ENCODE measurements at regions not wholly inside any gene's neighbourhood (a gene's known extent, or its start where the extent isn't known, plus 50 kb on each side); places are given as distances from the start of the nearest gene placed in this dataset.

DNA sequence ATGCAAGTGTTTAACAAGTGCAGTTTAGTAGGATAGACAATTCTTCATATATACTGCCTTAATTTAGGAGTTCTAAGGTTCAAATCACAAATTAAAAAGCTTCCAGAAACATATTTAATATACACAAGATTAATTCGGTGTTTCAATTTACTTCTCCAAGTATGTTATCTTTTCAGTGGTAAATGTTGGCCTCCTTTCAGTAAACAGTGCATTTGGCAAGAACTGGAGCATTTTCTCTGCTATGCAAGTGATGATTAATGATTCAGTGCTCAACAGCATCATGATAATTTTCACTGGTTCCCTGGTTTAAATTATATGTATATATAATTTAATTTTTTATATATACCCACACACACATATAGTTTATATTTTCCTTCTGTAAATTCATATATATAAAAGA, 541.7 kb downstream of the EFNA5 start:
- DNase-seq = no peak

GRCh38 chr5:107127878-107128277, 542.9 kb downstream of the EFNA5 start:
- DNase-seq = no peak

- no peak for DNase-seq
These were observed 544.4 kb downstream of the EFNA5 start for GRCh38 chr5:107126341-107126740.

DNA sequence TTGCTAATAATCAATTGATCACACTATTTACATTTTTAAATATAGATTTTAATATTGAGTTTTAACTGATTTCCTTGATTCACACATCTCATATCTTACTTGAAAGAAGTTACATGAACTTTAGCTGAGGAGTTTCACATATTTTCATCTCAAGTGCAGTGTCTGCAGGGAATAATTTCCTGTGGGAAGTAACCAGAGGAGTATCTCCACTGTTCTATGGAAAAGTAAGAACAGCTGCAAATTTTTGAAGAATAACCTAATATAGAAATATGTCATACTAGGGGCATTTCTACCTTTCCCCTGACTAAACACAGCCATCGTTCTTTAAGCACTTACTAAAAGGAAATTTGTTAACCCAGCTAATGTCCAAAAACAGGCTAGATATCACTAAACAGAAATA, 546.4 kb downstream of the EFNA5 start:
- no peak for DNase-seq

DNA sequence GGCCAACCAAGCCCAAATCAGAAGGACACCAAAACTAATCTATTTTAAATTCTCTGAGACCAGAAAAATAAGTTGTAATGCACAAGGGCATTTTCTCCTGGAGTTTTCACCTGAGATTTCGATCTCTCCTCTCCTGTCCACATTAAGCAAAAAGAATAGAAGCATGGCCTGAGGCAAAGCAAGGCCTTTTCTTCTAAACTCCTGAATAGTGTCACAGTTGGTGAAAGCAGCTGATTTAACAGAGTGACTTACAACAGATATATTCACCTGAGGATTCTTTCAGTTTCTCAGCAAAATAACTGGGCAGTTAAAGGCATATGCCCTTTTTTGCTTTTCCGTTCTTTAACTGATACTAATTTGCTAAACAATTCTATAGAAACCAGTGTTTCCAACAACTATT, 547.7 kb downstream of the EFNA5 start:
- DNase-seq = no peak

DNA sequence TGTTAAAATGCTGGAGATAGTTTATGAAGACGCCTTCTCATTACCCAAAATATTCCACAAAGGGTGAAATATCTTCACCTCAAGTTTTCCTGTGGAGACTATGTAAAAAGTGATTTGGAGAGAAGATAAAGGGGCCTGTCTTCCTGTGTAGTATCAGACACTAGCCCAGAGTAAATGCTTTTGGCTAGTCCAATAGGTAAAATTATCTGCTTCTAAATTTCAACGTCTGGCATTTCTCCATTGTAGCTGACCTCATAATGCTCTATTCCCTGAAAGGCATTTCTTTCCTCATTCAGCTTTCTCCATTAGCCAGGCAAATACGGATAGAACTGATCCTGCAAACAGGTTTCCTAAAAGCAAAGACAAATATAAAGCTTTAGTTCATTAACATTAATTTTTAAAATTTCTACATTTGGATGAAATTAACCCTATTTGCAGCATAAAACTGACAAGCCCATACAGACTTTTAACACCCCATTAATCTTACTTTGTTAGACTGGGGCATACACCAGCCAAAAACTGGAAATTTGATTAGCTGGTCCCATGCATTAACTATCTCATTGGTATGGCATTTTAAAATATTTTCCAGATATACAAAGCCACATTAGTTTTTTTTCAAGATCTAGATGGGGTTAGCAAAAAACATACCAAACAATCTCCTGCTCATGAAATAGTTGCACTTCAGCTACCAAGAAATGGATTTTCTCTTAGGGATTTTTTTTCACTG, 548.8 kb downstream of the EFNA5 start:
- DNase-seq = no peak

DNA sequence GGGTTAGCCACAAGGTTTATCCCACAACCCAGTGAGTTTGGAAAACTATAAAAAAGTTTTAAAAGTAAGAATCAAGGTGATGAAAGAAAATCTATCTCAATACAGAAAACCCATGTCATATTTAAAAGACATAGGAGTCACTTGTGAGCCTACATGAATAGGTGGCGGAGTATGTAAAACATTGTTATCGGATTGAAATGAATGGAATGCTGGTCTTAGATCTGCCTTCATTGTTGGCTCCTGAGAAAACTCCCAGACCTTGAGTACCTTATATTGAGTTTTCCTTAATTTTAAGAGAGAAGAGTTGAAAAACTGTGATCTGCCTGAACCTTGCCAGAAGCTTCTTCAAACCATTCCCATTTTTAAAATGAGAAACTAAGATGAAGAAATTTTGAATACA, 551.1 kb downstream of the EFNA5 start:
- no peak for DNase-seq

DNA sequence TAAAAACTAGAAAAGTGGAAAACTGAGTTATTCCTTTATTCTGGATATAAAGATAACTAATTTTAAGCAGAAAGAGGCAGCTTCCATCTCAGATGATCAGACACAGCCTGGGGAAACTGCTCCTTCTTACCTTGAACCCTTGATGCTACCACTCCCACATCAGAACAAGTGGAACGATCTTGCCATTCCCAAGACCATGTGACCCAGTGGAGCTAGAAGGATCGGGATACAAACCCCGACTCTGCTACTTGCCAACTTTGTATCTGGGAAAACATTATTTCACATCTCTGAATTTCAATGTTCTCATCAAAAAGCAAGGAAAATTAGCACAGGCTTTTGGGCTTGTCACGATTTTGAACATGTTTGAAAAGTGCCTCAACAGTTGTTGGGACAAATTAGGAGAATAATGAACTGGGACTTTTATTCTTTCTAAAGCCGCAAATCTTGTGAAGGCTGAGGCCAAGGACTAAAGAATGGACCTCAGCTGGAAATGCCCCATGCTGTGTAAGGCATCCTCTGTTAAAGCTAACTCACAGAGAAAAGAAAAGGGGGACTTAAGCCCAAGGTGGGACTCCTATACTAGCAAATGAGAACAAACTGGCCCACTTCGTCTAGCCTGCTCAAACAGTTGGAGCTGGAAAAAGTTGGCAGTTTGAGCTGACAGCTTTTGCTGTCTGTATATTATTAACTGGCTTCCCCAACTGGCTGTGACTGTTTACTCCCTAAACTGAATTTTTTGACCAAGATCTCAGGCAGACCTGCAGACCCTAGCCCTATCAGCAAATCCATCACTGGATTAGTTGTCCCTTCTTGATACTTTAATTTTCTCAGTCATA, 552.3 kb downstream of the EFNA5 start:
- no peak for DNase-seq

DNA sequence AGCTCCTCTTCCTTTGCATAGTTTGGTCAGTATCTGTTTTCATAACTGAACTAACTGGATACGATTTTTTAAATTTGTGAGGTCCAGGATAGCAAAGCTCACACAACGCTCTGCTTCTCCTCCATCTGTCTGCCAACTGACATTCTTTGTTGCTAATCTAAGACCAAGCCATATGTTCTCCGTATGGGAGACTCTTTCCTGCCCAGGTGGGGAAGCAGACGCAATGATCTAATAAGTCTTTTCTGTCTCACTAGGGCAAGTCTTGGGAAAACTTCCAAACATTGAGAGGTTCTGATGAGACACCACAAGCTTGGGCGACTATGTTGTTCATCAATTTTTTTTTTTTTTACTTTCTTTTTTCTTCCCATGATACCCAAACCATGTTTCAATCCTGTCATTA, 558.5 kb downstream of the EFNA5 start:
- no peak for DNase-seq

- DNase-seq = no peak
These were observed 566.4 kb downstream of the EFNA5 start for GRCh38 chr5:107104040-107104995.

- no peak for DNase-seq
These were observed 567.2 kb downstream of the EFNA5 start for GRCh38 chr5:107103522-107103921.

- no peak for DNase-seq
These were observed 570.6 kb downstream of the EFNA5 start for GRCh38 chr5:107100121-107100520.

DNA sequence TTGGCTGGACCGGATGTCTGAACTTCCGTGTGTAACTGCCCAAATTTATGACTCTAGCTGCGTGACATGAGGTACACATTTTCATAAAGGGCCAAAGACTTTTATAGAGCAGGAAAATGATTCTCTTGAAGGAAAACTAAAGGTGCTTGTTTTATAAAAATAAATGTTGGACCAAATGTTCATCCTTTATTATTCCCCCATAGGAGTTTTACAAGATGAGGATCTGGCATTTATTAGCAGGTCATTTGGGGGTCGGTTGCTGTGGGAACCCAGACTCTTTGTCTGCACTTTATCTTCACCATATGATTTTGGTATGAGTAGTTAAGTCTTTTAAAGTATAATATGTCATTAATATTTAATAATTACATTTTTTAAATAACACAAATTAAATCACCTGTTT, 571.2 kb downstream of the EFNA5 start:
- DNase-seq = peak; percentile 26

DNA sequence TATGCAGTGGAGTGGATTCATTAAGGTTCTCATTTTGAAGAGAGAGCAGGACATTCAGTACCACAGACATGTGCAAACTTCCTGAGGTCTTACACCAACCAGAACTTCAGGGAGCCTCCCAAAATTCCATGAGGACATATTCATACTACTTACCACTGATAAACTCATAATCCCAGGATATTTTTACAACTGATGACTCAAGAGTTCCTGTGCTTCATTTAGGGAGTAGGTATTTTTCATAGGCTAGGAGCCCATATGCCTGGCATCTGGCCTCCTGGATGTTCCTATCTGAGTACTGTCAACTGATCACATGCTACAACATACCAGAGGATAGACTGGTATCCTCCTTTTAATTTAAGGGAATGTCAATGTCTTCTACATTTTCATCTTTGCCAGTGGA, 578.0 kb downstream of the EFNA5 start:
- no peak for DNase-seq

DNA sequence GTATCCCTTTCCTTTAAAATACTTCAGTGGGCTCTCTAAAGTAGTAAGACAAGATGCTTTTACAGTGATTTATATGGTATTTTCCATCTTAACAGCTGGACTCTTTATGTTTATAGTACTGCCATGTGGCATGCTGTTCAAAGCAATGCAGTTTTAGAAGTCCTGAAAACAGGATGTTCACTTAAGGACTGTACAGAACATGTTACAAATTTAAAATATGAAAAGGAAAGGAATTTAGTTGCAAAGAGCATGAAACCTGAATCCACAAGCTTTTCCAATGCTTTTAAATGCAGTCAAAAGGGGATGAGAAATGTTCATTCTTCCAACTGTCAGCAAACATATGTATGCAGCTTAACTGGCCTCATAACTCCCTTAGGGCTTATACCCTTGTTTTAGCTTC, 580.2 kb downstream of the EFNA5 start:
- no peak for DNase-seq

DNA sequence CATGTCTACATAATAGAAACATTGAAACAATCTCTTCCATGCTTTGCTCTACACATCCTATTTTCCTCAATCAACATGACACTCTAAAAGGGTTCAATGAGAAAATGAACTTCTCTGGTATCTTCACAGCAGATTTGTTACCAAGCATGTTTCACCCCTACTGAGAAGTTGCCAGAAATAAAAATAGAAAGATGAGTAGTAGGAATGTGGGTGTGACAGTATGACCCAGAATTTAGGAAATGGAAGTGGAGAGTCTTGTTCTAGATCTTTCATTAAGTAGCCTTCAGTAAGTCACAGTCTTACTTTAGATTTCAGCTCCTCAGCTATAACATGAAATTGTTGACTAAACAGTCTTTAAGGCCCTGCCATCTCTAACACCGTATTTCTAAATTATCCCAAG, 581.8 kb downstream of the EFNA5 start:
- no peak for DNase-seq

DNA sequence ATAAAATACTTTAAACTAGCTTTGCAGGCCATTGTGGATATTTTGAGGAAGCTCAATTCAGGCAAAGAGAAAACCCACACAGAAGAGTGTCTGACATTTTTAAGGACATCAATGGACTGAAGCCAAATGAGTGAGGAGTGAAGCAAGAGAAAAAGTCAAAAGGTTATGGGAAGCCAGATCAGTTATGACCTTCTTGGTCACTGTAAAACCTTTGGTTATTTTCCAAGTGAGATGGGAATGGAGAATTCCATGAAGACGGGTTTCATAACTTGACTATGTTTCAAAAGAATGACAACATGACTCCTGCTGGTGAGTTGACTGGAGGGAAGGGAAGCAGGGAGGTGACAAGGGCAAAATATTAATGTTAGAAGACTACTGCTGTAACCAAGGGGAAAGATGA, 585.2 kb downstream of the EFNA5 start:
- no peak for DNase-seq

DNA sequence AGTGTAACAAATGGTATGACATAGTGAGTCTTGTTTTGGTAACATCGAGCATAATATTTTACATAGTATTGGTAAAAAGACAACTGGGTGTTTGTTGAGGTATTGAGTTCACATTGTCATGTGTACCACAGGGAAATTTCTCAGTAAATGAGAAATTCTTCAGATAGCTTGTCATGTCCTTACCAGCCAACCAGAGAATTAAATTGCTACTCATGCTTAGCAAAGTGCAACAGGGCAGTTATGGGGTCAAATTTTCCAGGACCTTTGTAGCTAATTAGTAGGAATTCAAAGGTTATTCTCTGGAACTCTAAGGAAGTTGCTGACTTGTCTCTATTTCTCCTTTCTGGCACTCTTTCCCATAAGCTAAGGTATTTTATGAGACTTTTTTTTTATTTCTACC, 595.7 kb downstream of the EFNA5 start:
- DNase-seq = no peak

DNA sequence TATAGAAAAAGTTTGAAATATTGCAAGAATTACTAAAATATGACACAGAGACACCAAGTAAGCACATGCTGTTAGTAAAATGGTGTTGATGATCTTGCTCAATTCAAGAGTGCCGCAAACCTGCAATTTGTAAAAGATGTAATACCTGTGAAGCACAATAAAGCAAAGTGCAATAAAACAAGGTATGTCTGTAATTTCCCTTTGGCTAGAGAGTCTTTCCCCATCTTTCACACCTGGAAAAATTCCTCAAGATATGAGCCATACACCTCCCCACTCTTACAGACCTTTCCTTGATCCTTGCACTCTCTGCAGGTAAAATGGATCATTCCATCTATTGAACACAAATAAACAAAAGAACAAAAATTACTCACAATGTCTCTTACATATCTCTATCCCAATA, 597.8 kb downstream of the EFNA5 start:
- DNase-seq = no peak

- DNase-seq = no peak
These were observed 598.3 kb downstream of the EFNA5 start for GRCh38 chr5:107072440-107072839.

- DNase-seq = no peak
These were observed 602.0 kb downstream of the EFNA5 start for GRCh38 chr5:107068782-107069181.

DNA sequence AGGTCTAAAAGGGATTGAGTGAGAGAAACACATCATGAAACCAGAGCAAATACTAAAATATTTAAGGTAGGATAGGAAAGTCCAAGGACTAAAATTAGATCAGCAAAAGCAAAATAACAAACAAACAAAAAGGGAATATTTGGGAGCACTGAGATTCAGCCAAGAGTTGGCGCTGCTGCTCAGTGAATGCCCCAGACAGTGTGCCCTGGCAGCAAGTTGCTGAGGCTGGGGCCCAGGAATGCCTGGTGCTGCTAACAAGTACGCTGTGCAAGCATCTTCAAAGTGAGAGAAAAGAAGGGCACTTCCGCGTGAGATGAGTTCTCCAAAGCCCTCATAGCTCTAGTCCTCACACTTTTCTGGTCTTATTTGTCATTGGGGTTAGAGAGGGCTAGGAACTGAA, 603.3 kb downstream of the EFNA5 start:
- DNase-seq = no peak

DNA sequence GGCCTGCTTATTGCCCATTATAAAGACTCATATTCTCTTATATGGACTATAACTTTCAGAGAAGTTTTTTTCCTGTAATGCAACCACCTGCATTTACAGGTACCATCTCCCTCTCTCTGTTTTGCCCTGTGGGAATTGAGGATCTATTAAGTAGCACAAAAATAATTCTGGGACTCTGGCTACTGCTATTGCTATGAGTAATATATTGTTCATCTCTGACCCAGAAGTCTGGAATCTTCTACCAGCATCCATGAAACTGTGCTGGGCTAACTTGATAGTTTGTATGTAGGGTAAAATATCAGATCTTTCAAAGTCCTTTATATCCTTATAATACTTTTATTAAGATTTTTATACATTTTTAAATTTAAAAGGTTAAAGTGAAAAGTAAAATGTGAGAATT, 607.2 kb downstream of the EFNA5 start:
- no peak for DNase-seq
